ENCODE measurements at regions not wholly inside any gene's neighbourhood (a gene's known extent, or its start where the extent isn't known, plus 50 kb on each side); places are given as distances from the start of the nearest gene placed in this dataset.
"Not testable (repeated sequence)": the region's sequence is repeated elsewhere in the genome, so short reads cannot be mapped to it uniquely, and the experiment has no call there.

DNA sequence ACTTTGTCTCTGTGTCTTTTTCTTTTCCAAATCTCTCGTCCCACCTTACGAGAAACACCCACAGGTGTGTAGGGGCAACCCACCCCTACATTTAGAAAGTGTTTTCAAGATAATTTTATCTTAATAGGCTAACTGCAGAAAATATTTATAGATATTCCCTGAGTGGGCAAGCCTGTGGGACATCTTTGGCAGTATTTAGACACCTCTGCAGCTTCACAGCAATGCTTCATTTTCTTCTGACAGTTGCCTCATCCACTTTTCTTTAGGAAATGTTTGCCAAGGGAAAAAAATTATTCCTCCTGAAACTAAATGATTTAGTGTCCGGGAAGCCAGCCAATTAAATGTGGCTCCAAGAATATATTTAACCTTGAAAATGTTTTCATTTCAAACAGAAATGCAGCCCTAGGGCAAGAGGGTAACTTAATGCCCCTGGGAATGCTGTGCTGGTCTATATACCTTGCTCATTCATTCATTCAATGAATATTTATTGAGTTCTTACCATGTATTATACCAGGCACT is 290.4 kb downstream of the ABCC12 start:
- peaks cover 3% of the 10 kb centered on the region for H3K36me3 Mint-ChIP-seq (ENCODE audit: low read depth)
- H3K9me3 Mint-ChIP-seq = peaks cover 5% of the 10 kb centered on the region
- DNase-seq = no peak
- Histone ChIP-seq H3K36me3 (ENCODE audit: control insufficient read depth, insufficient read depth, low read length) (no peaks in the 10 kb centered on the region), H3K9me3 (ENCODE audit: control insufficient read depth, low read length) (peaks cover 10% of the 10 kb centered on the region), H3K27me3 (ENCODE audit: control insufficient read depth, insufficient read depth, low read length, poor library complexity, severe bottlenecking) (no peaks in the 10 kb centered on the region), H3K4me1 (ENCODE audit: control insufficient read depth, insufficient read depth, low read length) (peaks cover 19% of the 10 kb centered on the region), H3K4me3 (ENCODE audit: low read length) (no peak overlapping the region), H3K27ac (ENCODE audit: low read depth, low read length) (no peak overlapping the region), H3K9ac (ENCODE audit: extremely low read depth, low read length, poor library complexity, severe bottlenecking) (no peak overlapping the region)
- TF ChIP-seq, protein P1, sequence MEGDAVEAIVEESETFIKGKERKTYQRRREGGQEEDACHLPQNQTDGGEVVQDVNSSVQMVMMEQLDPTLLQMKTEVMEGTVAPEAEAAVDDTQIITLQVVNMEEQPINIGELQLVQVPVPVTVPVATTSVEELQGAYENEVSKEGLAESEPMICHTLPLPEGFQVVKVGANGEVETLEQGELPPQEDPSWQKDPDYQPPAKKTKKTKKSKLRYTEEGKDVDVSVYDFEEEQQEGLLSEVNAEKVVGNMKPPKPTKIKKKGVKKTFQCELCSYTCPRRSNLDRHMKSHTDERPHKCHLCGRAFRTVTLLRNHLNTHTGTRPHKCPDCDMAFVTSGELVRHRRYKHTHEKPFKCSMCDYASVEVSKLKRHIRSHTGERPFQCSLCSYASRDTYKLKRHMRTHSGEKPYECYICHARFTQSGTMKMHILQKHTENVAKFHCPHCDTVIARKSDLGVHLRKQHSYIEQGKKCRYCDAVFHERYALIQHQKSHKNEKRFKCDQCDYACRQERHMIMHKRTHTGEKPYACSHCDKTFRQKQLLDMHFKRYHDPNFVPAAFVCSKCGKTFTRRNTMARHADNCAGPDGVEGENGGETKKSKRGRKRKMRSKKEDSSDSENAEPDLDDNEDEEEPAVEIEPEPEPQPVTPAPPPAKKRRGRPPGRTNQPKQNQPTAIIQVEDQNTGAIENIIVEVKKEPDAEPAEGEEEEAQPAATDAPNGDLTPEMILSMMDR (conservative IDR thresholded peaks at IDR 0.05) = no peak
- H3K4me1 Mint-ChIP-seq = peaks cover 25% of the 10 kb centered on the region
- no peak overlapping the region for H3K27ac Mint-ChIP-seq
- H3K27me3 Mint-ChIP-seq (ENCODE audit: insufficient read depth) = peaks cover 9% of the 10 kb centered on the region
- H3K4me3 Mint-ChIP-seq = no peak overlapping the region
- 82% methylated on average over 1 of the region's 3 CpGs; no CpG with 5 or more reads in 1 of the 2 experiments for WGBS, 2 experiments (ENCODE audit: insufficient coverage in 1 of 2, insufficient read length in 1 of 2)

DNA sequence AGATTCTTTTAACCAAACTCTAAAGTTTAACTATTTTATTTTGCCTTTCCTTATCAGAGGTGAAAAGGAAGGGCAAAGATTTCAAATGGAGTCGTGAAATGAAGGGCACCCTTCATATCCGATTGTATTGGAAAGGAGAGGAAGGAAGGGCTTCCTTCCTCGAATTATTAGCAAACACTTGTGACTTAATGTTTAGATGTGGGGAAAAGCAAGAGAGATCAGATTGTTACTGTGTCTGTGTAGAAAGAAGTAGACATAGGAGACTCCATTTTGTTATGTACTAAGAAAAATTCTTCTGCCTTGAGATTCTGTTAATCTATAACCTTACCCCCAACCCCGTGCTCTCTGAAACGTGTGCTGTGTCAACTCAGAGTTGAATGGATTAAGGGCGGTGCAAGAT is 291.5 kb downstream of the ABCC12 start:
- H3K36me3 Mint-ChIP-seq (ENCODE audit: low read depth); H3K9me3 Mint-ChIP-seq; H3K4me3 Mint-ChIP-seq; H3K9me3 ChIP-seq (ENCODE audit: control insufficient read depth, low read length); H3K27me3 Mint-ChIP-seq (ENCODE audit: insufficient read depth); H3K36me3 ChIP-seq (ENCODE audit: control insufficient read depth, insufficient read depth, low read length); H3K27me3 ChIP-seq (ENCODE audit: control insufficient read depth, insufficient read depth, low read length, poor library complexity, severe bottlenecking); H3K27ac ChIP-seq (ENCODE audit: low read depth, low read length); H3K9ac ChIP-seq (ENCODE audit: extremely low read depth, low read length, poor library complexity, severe bottlenecking); DNase-seq: not testable (repeated sequence)
- H3K4me1 ChIP-seq (ENCODE audit: control insufficient read depth, insufficient read depth, low read length) = peaks cover 19% of the 10 kb centered on the region
- H3K4me1 Mint-ChIP-seq = peaks cover 25% of the 10 kb centered on the region
- peak overlapping the region; percentile 50 for H3K27ac Mint-ChIP-seq
- H3K4me3 ChIP-seq (ENCODE audit: low read length) = peak overlapping the region; percentile 48
- WGBS, 2 experiments (ENCODE audit: insufficient coverage in 1 of 2, insufficient read length in 1 of 2) = 83 to 94% methylated on average over 2 to 3 of the region's 6 CpGs

DNA sequence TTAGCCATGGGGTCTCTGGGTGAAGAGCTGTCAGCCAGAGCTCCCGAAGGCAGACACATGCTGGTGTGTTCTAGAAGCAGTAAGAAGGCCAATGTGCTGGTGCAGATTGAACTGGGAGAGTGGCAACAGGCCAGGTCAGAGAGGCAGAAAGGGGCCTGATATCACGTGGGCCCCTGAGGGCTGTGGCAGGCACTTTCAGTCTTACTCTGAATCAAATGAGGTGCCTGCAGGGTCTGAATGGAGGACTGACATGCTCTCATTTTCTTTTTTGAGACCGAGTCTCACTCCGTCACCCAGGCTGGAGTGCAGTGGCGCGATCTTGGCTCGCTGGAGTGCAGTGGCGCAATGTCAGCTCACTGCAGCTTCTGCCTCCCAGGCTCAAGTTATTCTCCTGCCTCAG is 293.8 kb downstream of the ABCC12 start:
- Histone ChIP-seq H3K4me1 (ENCODE audit: control insufficient read depth, insufficient read depth, low read length) (peaks cover 19% of the 10 kb centered on the region), H3K36me3 (ENCODE audit: control insufficient read depth, insufficient read depth, low read length) (no peaks in the 10 kb centered on the region), H3K9ac (ENCODE audit: extremely low read depth, low read length, poor library complexity, severe bottlenecking) (no peak overlapping the region), H3K27ac (ENCODE audit: low read depth, low read length) (no peak overlapping the region), H3K4me3 (ENCODE audit: low read length) (no peak overlapping the region), H3K9me3 (ENCODE audit: control insufficient read depth, low read length) (no peaks in the 10 kb centered on the region), H3K27me3 (ENCODE audit: control insufficient read depth, insufficient read depth, low read length, poor library complexity, severe bottlenecking) (no peaks in the 10 kb centered on the region)
- no peak overlapping the region for H3K27ac Mint-ChIP-seq
- peaks cover 3% of the 10 kb centered on the region for H3K27me3 Mint-ChIP-seq (ENCODE audit: insufficient read depth)
- no peak overlapping the region for H3K4me3 Mint-ChIP-seq
- TF ChIP-seq, protein P1 (conservative IDR thresholded peaks at IDR 0.05) = no peak
- WGBS, 2 experiments (ENCODE audit: insufficient coverage in 1 of 2, insufficient read length in 1 of 2) = 82 to 91% methylated on average over 7 to 8 of the region's 8 CpGs
- H3K4me1 Mint-ChIP-seq = peaks cover 25% of the 10 kb centered on the region
- DNase-seq = no peak
- H3K9me3 Mint-ChIP-seq = no peaks in the 10 kb centered on the region
- no peaks in the 10 kb centered on the region for H3K36me3 Mint-ChIP-seq (ENCODE audit: low read depth)

Measured in endodermal cell (in vitro differentiated cells).